ENCODE measurements at regions not wholly inside any gene's neighbourhood (a gene's known extent, or its start where the extent isn't known, plus 50 kb on each side); places are given as distances from the start of the nearest gene placed in this dataset.
"Not testable (repeated sequence)": the region's sequence is repeated elsewhere in the genome, so short reads cannot be mapped to it uniquely, and the experiment has no call there.

DNA sequence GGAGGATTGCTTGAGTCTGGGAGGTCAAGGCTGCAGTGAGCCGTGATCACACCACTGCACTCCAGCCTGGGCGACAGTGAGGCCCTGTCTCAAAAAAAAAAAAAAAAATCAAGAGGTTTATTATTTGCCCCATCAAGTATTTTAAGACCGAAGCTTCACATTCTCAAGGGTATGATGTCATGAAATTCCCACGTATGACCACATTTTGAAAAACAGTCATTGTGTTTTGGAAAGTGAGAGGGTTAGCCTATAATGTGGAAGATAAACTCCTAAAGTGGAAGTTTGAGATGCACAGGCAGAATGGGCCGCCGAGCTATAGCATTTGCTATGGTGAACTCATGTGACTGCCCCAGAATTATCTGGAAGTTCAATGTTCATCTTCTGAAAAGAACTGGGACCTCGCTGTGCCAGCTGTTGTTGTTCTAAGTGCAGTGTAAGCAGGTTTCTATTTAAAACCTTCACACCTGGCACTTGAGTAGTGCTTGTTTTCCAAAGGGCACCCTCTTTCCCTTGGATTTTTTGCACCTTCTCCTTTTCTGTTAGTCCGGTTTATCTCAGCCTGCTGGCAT lies 96.9 kb upstream of the SLC25A33 start:
- no peak for DNase-seq

DNA sequence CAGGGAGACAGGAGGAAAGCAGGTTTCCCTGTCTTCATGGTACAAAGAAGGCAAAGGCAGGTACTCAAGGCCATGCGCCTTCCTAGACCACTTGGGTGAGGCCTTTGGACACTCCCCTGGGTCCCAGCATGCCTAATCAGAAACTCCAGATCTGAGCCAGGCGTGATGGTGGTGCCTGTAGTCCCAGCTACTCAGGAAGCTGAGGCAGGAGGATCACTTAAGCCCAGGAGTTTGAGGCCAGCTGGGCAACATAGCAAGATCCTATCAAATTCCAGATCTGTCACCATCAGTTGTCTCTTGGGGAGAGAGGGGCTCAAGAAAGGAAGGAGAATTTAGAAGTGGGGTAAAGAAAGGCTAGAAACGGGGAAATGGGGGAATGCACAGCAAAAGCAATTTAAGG lies 96.3 kb upstream of the SLC25A33 start:
- no peak for DNase-seq

DNA sequence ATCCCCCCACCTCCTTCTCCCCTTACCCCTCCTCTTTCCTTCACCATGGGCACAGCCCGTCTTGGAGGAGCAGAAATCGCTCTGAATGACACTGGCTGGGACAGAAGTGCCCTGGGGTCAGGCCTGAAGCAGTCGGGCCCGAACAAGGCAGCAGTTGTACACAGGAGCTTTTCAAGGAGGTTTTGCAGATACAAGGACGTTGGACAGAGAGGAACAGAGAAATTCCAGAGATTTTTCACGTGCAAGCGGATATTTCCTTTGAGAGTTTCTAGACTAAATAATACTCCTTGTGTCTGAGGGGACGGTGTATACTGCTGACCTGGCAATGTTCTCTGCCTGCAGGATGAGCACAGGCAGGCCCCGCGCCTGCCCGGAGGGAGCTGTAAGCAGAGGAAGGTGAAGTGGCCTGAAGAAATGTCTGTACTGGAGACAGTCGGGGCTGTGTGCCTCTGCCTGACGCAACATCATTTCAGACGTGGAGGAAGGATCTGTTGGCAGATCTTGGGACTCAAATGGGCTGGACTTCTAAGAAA lies 95.3 kb upstream of the SLC25A33 start:
- DNase-seq, result no peak

GRCh38 chr1:9444532-9444931 lies 94.7 kb upstream of the SLC25A33 start:
- DNase-seq, result no peak

DNA sequence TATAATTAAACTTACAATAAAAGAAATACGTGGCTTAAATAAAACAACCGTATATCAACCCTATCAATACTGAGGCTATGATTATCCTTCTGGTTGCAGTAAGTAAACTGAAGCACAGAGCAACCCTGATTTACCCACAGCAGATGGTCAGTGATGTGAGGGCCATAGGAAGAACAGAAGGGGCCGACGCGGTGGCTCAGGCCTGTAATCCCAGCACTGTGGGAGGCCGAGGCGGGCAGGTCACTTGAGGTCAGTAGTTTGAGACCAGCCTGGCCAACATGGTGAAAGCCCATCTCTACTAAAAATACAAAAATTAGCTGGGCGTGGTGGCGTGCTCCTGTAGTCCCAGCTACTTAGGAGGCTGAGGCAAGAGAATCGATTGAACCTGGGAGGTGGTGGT lies 94.2 kb upstream of the SLC25A33 start:
- not testable (repeated sequence) for DNase-seq

GRCh38 chr1:9447215-9447960 lies 91.9 kb upstream of the SLC25A33 start:
- DNase-seq, result no peak

- DNase-seq, result no peak
Measured at GRCh38 chr1:9448132-9449109, 90.8 kb upstream of the SLC25A33 start.

GRCh38 chr1:9449110-9449627 lies 90.1 kb upstream of the SLC25A33 start:
- DNase-seq, result no peak

GRCh38 chr1:9449976-9450696 lies 89.1 kb upstream of the SLC25A33 start:
- DNase-seq, result no peak

DNA sequence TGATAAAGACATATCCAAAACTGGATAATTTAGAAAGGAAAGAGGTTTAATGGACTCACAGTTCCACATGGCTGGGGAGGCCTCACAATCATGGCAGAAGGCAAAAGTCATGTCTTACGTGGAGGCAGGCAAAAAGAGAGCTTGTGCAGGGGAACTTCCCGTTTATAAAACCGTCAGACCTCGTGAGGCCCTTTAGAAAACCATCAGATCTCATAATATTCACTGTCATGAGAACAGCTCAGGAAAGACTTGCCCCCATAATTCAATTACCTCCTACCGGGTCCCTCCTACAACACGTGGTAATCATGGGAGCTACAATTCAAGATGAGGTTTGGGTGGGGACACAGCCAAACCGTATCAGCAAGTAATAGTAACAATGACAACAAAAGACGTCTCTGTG lies 88.2 kb upstream of the SLC25A33 start:
- no peak for DNase-seq

- no peak for DNase-seq
Measured at GRCh38 chr1:9452516-9453140, 86.6 kb upstream of the SLC25A33 start.

DNA sequence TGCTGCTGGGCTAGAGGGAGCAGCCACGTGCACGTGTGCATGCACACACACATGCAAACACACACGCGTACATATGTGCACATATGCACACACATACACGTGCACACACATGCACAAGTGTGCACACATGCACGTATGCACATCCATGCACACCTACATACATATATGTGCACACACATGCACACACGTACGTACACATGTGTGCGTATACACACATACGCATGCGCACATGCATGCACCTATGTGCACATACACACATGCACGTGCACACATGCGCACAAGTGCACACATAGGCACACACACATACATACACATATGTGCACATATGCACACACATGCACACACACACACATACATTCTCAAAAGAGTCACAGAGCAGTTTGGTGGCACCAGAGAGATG lies 85.9 kb upstream of the SLC25A33 start:
- DNase-seq, result no peak

GRCh38 chr1:9453779-9454418 lies 85.4 kb upstream of the SLC25A33 start:
- DNase-seq, result no peak

- no peak for DNase-seq
Measured at GRCh38 chr1:9454494-9455066, 84.7 kb upstream of the SLC25A33 start.

DNA sequence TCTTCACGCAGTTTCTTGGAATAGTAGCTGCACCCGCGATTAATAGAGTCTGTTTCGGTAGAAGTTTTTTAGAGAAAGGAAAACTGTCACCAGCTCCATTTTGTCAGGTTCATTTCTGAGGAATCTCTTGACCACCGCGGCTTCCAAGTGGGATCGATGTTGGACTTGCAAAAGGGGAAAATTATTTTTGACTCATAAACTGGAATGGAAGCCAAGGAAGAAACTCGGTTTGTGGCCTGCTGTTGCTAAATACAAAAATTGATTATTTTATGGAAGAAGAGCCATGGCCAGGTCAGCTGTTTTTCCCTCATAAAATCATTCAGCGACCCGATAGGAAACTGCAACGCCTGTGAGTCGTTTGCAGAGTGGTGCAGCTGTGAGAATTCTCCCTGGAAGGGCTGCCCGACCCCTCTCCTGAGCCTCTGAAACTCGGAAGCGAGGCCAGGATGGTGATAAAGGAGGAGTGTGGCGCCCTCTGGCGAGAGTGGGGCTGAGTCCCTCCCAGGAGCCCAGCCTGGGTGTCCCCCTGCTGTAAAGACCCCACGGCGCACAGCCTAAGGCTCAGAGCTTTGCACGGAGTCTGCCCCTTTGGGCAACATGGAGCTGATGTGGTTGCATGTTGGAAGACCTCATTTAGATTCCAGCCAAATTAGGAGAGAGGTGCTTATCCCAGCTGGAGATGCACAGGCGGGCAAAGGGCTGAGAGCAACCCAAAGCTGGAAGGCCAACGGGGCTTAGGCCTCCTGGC lies 83.6 kb upstream of the SLC25A33 start:
- DNase-seq, result peak; percentile 67

DNA sequence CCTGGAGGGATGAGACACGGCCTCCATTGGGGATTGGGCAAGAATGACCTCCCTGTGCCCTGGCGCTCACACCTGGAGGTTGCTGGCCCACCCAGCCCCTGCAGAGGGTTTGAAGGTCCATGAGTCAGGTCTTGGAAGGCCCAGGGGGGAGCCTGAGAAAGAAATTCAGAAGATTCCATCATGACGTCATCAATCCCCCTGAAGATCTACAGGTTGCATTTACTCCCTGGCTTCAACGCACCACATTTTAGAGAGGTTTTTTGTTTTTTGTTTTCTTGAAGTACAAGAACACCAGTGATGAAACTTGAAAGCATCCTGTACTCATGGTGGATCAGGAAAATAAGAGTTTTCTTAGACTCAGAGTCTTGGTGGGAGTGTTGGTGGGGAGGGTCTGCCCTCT lies 82.4 kb upstream of the SLC25A33 start:
- DNase-seq, result no peak

DNA sequence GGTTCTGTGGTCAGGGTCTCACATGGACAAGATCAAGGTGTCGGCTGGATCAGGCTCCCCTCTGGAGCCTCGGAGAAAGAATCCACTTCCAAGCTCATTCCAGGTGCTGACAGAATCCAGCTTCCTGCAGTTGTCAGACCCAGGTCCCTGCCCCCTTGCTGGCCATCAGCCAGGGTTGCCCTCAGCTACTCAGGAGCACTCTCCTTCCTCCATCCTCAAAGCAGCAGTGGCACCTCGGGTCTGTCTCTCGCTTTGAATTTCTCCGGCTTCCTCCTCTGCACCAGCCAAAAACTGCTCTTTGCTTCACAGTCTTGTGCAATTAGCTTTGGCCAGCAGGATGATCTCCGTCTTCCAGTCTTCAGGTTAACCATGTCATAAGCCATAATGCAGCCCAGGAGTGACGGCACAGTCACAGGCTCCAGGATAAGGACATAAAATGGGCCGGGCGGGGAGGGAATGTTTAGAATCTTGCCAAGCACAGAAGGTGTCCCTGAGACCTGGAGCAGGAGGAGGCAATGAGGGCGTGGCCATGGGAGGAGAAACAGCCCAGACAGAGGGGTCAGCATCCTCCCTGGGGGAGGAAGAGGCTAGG lies 79.4 kb upstream of the SLC25A33 start:
- DNase-seq, result no peak

GRCh38 chr1:9465640-9466039 lies 73.6 kb upstream of the SLC25A33 start:
- no peak for DNase-seq

DNA sequence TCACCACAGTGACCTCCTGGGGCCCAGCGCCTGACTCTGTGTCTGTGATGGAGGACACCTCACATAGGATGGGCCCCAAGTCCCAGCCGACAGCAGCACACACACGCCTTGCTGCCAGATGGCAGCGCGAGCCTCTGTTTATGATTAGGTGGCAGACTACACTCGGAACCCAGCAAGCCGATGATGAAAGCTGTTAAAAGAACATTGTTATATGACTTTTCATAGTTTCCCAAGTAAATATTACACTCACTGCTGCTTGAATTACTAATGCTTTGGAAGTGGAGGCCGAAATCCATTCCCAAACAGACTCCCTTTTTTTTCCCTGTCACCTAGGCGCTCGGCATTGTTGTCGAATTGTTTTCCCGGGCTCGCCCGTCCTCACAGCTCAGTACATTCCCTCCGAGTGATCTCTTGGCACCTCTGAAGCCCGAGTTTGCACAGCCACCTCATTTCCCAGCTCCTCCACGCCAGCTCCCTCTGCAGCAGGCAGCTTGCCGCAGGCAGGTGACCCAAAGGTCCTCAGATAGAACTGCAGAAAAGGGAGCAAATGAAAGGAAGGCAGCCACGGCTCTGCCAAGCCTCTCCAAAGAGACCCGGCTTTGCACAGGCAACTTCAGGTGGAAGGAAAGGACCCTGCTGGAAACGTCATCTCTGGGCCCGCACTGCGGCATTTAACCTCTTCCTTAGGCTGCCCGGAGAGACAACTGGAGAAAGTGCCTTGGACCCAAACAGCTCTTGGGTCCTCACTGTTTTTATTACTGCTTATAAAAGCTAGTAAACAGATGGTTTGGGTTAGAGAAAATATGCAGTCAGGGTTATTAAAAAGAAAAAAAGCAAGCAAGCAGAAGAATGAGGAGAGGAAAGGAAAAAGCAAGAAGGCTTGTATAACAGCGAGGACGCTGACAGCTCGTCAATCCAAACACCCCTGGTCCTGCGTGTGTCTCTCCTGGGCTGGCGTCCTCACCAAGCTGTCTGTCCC lies 72.2 kb upstream of the SLC25A33 start:
- no peak for DNase-seq
